ENCODE measurements at regions not wholly inside any gene's neighbourhood (a gene's known extent, or its start where the extent isn't known, plus 50 kb on each side); places are given as distances from the start of the nearest gene placed in this dataset.

DNA sequence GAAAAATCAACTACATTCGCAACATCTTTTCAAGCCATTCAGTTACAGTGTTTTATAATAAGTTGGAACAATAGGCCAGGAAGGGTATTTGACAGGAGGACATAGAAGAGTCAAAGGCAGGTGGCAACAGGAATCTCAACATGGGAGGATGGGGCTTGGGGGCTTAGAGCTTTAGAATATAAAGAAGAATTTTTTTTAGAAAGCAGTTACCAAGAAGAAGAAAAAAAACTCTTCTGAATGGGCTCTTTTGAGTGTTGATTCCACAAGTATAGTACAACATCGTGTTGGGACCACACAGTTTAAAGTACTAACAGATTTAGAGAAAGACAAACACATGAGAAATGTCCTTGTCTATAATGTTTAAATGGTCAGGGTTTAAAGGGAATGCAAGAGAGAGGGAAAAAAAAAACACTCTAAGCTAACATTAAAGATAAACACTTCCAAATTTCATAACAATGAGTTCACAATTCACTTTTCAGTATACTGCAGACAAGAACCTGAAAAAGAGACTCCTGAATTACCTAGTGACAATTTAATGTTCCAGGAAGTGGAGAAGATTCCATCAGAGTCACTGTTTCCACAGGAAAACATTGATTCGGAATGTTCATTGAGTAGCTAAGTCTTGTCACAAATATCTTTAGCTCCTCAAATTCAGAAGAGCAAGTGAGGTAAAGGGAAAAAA is 282.3 kb downstream of the DEPDC1B start:
- TF ChIP-seq, protein P1, sequence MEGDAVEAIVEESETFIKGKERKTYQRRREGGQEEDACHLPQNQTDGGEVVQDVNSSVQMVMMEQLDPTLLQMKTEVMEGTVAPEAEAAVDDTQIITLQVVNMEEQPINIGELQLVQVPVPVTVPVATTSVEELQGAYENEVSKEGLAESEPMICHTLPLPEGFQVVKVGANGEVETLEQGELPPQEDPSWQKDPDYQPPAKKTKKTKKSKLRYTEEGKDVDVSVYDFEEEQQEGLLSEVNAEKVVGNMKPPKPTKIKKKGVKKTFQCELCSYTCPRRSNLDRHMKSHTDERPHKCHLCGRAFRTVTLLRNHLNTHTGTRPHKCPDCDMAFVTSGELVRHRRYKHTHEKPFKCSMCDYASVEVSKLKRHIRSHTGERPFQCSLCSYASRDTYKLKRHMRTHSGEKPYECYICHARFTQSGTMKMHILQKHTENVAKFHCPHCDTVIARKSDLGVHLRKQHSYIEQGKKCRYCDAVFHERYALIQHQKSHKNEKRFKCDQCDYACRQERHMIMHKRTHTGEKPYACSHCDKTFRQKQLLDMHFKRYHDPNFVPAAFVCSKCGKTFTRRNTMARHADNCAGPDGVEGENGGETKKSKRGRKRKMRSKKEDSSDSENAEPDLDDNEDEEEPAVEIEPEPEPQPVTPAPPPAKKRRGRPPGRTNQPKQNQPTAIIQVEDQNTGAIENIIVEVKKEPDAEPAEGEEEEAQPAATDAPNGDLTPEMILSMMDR (conservative IDR thresholded peaks at IDR 0.05): no peak
- TF ChIP-seq EZH2 (IDR thresholded peaks at IDR 0.05; ENCODE audit: low read depth): no peak
